Hepatocyte (in vitro differentiated cells): ENCODE measurements at regions not wholly inside any gene's neighbourhood (a gene's known extent, or its start where the extent isn't known, plus 50 kb on each side); places are given as distances from the start of the nearest gene placed in this dataset.

Experiments used
- DNase-seq: peaks from one replicate; pipeline ENCODE4 v3.0.0-alpha.2; 2016; ENCODE audit warnings: low spot score
- H2AFZ ChIP-seq: fragments of 200-600 bp; sonication (generic); 2 replicates; pipeline ENCODE4 v1.6.0; 2016; ENCODE audit warnings: antibody characterized with exemption, mild to moderate bottlenecking
- H3K27ac ChIP-seq: fragments of 200-600 bp; sonication (generic); 2 replicates; pipeline ENCODE4 v1.5.1; 2016; ENCODE audit warnings: mild to moderate bottlenecking
- H3K27me3 ChIP-seq: fragments of 200-600 bp; sonication (generic); 2 replicates; pipeline ENCODE4 v1.6.1; 2016
- H3K36me3 ChIP-seq: fragments of 200-600 bp; sonication (generic); replicated peaks from 2 replicates; pipeline ENCODE4 v1.5.1; 2016; ENCODE audit warnings: low read depth; ENCODE audit not compliant: insufficient read depth
- H3K4me1 ChIP-seq: fragments of 200-600 bp; sonication (generic); 2 replicates; pipeline ENCODE4 v1.5.1; 2016; ENCODE audit warnings: mild to moderate bottlenecking, moderate library complexity; ENCODE audit not compliant: insufficient read depth
- H3K4me2 ChIP-seq: fragments of 200-600 bp; sonication (generic); 2 replicates; pipeline ENCODE4 v1.6.0; 2016
- H3K4me3 ChIP-seq: fragments of 200-600 bp; sonication (generic); 2 replicates; pipeline ENCODE4 v1.5.1; 2016; ENCODE audit warnings: mild to moderate bottlenecking
- H3K79me2 ChIP-seq: fragments of 200-600 bp; sonication (generic); 2 replicates; pipeline ENCODE4 v1.6.0; 2017; ENCODE audit warnings: mild to moderate bottlenecking
- H3K9me2 ChIP-seq: fragments of 200-600 bp; sonication (generic); replicated peaks from 2 replicates; pipeline ENCODE4 v1.6.0; 2017; ENCODE audit warnings: mild to moderate bottlenecking; ENCODE audit not compliant: insufficient read depth
- H3K9me3 ChIP-seq: fragments of 200-600 bp; sonication (generic); 2 replicates; pipeline ENCODE4 v1.5.1; 2016; ENCODE audit warnings: low read depth, mild to moderate bottlenecking
- H4K20me1 ChIP-seq: fragments of 200-600 bp; sonication (generic); 2 replicates; pipeline ENCODE4 v1.6.0; 2016; ENCODE audit warnings: mild to moderate bottlenecking; ENCODE audit not compliant: insufficient read depth, poor library complexity, severe bottlenecking
- EZH2 ChIP-seq: fragments of 200-600 bp; sonication (generic); IDR thresholded peaks from 2 replicates; pipeline ENCODE4 v1.6.1; 2016; ENCODE audit warnings: antibody characterized with exemption, mild to moderate bottlenecking, borderline replicate concordance
- EZH2phosphoT487 ChIP-seq: fragments of 200-600 bp; sonication (generic); IDR thresholded peaks from one replicate; pipeline ENCODE4 v1.6.1; 2018; ENCODE audit warnings: antibody characterized with exemption, mild to moderate bottlenecking, low read depth, moderate library complexity; ENCODE audit not compliant: unreplicated experiment, severe bottlenecking
- WGBS: methylation state at CpG from one replicate; pipeline ENCODE4 v1.1.6; 2016; ENCODE audit warnings: low lambda C conversion rate; ENCODE audit errors: missing lambda C conversion rate; 5-methylcytosine and 5-hydroxymethylcytosine counted together
- TF ChIP-seq, protein P1 (sequence below): fragments of 200-600 bp; sonication (generic); IDR thresholded peaks from 2 replicates; pipeline ENCODE4 v1.5.1; 2016; ENCODE audit warnings: antibody characterized with exemption, mild to moderate bottlenecking; ENCODE audit not compliant: poor library complexity

DNA sequence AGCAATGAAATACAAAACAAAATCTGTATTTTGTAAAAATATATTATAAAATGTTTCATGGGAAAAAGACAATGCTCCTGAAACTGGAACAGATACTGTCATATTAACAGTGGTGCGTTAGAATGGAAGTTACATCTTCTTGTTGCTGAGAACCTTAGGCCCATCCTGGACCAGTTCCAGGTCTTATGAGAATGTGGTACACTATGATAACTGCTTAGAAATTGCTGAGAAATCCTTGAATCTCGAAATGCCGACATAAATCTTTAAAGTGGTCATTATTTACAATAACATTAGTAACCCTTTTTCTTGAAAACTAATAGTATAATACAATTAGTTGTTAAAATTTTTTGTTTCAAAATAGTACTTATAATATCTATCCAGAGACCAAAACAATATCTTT, 747.9 kb upstream of the NCAM2 start:
- no peak overlapping the region for H3K27ac ChIP-seq
- 50% methylated on average over 3 of the region's 3 CpGs for WGBS
- no peaks in the 10 kb centered on the region for H3K27me3 ChIP-seq
- H3K36me3 ChIP-seq, result no peaks in the 10 kb centered on the region
- no peaks in the 10 kb centered on the region for H3K79me2 ChIP-seq
- H2AFZ ChIP-seq, result no peak overlapping the region
- no peaks in the 10 kb centered on the region for H3K9me2 ChIP-seq
- H3K4me2 ChIP-seq, result no peak overlapping the region
- no peak overlapping the region for H3K4me3 ChIP-seq
- no peaks in the 10 kb centered on the region for H3K9me3 ChIP-seq
- DNase-seq, result no peak
- no peaks in the 10 kb centered on the region for H3K4me1 ChIP-seq
- H4K20me1 ChIP-seq, result no peaks in the 10 kb centered on the region
- TF ChIP-seq EZH2 (no peak), EZH2phosphoT487 (no peak)
- TF ChIP-seq, protein P1, sequence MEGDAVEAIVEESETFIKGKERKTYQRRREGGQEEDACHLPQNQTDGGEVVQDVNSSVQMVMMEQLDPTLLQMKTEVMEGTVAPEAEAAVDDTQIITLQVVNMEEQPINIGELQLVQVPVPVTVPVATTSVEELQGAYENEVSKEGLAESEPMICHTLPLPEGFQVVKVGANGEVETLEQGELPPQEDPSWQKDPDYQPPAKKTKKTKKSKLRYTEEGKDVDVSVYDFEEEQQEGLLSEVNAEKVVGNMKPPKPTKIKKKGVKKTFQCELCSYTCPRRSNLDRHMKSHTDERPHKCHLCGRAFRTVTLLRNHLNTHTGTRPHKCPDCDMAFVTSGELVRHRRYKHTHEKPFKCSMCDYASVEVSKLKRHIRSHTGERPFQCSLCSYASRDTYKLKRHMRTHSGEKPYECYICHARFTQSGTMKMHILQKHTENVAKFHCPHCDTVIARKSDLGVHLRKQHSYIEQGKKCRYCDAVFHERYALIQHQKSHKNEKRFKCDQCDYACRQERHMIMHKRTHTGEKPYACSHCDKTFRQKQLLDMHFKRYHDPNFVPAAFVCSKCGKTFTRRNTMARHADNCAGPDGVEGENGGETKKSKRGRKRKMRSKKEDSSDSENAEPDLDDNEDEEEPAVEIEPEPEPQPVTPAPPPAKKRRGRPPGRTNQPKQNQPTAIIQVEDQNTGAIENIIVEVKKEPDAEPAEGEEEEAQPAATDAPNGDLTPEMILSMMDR, result no peak

DNA sequence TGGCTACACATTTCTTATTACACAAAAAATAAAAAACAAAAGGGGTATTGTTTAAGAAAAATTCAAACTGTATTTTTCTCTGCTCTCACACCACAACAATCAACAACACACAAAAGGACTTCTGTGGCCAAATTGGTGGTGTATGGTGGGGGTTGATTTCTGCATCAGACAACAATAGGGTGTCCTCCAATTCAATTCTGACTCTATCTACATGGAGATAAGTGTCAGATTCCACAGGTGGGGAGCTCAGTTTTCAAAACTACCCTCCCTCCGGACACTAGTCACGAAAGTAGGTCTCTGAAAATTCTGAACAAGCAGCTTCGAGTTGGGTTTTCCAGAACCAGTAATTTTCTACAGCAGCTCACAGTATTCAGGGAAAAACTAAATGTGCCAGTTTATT, 744.9 kb upstream of the NCAM2 start:
- H3K4me1 ChIP-seq, result no peaks in the 10 kb centered on the region
- H3K27ac ChIP-seq, result no peak overlapping the region
- H3K36me3 ChIP-seq, result no peaks in the 10 kb centered on the region
- H3K79me2 ChIP-seq, result no peaks in the 10 kb centered on the region
- 92% methylated on average over 3 of the region's 3 CpGs for WGBS
- H3K27me3 ChIP-seq, result no peaks in the 10 kb centered on the region
- no peak for DNase-seq
- TF ChIP-seq, protein P1, result no peak
- TF ChIP-seq EZH2phosphoT487 (no peak), EZH2 (no peak)
- H3K4me3 ChIP-seq, result no peak overlapping the region
- H2AFZ ChIP-seq, result no peak overlapping the region
- H3K9me2 ChIP-seq, result no peaks in the 10 kb centered on the region
- H3K4me2 ChIP-seq, result no peak overlapping the region
- H4K20me1 ChIP-seq, result no peaks in the 10 kb centered on the region
- no peaks in the 10 kb centered on the region for H3K9me3 ChIP-seq

DNA sequence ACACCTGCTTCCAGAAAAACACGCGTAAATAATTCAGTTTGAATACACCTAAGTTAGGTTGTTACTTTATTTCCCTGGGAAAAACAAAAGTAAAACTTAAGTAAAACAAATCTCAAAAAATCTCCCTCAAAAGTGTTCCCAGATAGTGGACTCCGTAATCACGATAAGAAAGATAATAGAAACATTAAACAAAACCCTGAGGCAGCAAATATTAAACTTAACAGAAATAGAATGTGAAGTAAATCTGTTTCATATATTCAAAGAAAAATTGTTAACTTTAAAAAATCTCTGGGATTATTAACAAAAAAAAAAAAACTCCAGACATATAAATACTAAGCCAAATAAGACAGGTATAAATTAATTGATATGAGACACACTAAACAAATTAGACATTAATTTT, 743.2 kb upstream of the NCAM2 start:
- no peaks in the 10 kb centered on the region for H3K27me3 ChIP-seq

More for the DNA sequence above, 743.2 kb upstream of the NCAM2 start:
- TF ChIP-seq EZH2, result no peak
- TF ChIP-seq, protein P1, result no peak
- TF ChIP-seq EZH2phosphoT487, result no peak
- no peak for DNase-seq
- no peak overlapping the region for H3K4me2 ChIP-seq
- WGBS, result 84% methylated on average over 4 of the region's 4 CpGs
- H3K36me3 ChIP-seq, result no peaks in the 10 kb centered on the region
- no peak overlapping the region for H3K4me3 ChIP-seq
- no peaks in the 10 kb centered on the region for H4K20me1 ChIP-seq
- H3K9me2 ChIP-seq, result no peaks in the 10 kb centered on the region
- no peak overlapping the region for H2AFZ ChIP-seq
- no peaks in the 10 kb centered on the region for H3K4me1 ChIP-seq
- no peaks in the 10 kb centered on the region for H3K9me3 ChIP-seq
- H3K79me2 ChIP-seq, result no peaks in the 10 kb centered on the region
- no peak overlapping the region for H3K27ac ChIP-seq
